GM21528 (cell line): ENCODE measurements at regions not wholly inside any gene's neighbourhood (a gene's known extent, or its start where the extent isn't known, plus 50 kb on each side); places are given as distances from the start of the nearest gene placed in this dataset.
"Not testable (repeated sequence)": the region's sequence is repeated elsewhere in the genome, so short reads cannot be mapped to it uniquely, and the experiment has no call there.

Experiments
- ATAC-seq: cut with Tn5 transposase; IDR thresholded peaks from one replicate; pipeline ENCODE4 v1.9.1; 2021; ENCODE audit warnings: mild to moderate bottlenecking, moderate library complexity; ENCODE audit not compliant: unreplicated experiment, low FRiP score

DNA sequence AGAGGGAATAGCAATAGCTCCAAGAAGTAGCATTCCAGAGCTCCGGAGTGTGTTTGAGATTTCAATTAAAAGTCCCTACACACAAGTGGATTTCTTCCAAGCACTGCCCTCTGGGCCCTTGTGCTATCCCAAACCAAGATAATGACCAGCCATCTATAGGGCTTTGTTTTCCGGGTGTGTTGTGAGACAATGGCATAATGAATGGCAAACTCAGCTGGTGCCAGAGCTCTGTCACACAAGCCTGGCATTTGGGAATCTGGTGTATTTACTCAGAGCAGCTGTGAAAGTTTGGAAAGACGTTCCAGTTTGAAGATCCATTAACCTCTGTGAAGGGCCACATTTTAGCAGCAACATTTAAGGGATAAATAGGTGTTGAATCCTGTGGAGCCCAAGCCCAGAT is 61.2 kb upstream of the TMTC2 start:
- no peak for ATAC-seq

- no peak for ATAC-seq
Observed at GRCh38 chr12:82627799-82628198, 58.9 kb upstream of the TMTC2 start.

DNA sequence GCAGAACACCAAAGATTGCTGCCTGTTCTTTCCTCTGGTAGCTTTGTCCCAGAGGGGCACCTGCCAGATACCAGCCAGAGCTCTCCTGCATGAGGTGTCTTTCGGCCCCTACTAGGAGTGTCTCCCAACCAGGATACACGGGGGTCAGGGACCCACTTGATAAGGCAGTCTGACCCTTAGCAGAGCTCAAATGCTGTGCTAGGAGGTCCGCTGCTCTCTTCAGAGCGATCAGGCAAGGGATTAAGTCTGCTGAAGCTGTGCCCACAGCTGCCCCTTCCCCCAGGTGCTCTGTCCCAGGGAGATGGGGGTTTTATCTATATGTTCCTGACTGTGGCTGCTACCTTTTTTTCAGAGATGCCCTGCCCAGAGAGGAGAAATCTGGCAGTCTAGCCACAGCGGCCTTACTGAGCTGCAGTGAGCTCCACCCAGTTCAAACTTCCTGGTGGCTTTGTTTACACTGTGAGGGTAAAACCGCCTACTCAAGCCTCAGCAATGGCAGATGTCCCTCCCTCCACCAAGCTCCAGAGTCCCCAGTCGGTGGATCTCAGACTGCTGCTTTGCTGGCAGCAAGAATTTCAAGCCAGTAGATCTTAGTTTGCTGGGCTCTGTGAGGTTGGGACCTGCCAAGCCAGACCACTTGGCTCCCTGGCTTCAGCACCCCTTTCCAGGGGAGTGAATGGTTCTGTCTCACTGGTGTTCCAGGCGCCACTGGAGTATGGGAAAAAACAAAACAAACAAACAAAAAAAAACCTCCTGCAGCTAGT is 52.0 kb upstream of the TMTC2 start:
- not testable (repeated sequence) for ATAC-seq

DNA sequence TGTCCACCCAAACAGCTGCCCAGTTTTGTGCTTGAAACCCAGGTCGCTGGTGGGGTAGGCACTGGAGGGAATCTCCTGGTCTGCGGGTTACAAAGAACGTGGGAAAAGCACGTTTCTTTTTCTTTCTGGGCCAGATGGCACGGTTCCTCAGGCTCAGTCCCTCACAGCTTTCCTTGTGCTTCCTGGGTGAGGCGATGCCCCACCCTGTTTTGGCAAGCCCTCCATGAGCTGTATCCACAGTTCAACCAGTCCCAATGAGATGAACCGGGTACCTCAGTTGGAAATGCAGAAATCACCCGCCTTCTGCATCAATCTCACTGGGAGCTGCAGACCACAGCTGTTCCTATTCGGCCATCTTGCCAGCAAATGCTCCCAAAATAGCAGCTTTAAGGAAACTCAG is 51.4 kb upstream of the TMTC2 start:
- ATAC-seq: no peak
